ENCODE measurements at regions not wholly inside any gene's neighbourhood (a gene's known extent, or its start where the extent isn't known, plus 50 kb on each side); places are given as distances from the start of the nearest gene placed in this dataset.

DNA sequence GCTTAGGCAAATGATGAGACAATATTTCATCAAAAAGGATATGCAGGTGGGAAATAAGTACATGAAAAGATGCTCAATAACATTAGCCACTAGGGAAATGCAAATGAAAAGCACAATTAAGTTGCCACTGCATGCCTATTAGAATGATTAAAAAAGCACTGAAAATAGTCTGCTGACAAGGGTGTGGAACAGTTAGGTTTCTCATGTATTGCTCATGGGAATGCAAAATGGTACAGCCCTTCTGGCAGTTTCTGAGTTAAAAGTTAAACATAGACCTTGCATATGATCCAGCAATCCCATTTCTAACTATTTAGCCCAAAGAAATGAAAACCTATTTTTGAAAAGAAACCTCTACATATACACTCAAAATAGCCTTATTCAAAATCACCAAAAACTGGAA, 393.0 kb downstream of the BMP4 start:
- TF ChIP-seq, protein P1, sequence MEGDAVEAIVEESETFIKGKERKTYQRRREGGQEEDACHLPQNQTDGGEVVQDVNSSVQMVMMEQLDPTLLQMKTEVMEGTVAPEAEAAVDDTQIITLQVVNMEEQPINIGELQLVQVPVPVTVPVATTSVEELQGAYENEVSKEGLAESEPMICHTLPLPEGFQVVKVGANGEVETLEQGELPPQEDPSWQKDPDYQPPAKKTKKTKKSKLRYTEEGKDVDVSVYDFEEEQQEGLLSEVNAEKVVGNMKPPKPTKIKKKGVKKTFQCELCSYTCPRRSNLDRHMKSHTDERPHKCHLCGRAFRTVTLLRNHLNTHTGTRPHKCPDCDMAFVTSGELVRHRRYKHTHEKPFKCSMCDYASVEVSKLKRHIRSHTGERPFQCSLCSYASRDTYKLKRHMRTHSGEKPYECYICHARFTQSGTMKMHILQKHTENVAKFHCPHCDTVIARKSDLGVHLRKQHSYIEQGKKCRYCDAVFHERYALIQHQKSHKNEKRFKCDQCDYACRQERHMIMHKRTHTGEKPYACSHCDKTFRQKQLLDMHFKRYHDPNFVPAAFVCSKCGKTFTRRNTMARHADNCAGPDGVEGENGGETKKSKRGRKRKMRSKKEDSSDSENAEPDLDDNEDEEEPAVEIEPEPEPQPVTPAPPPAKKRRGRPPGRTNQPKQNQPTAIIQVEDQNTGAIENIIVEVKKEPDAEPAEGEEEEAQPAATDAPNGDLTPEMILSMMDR (IDR thresholded peaks at IDR 0.05): no peak
- TF ChIP-seq EP300 (IDR thresholded peaks at IDR 0.05): no peak
